WERI-Rb-1 (cell line): ENCODE measurements at regions not wholly inside any gene's neighbourhood (a gene's known extent, or its start where the extent isn't known, plus 50 kb on each side); places are given as distances from the start of the nearest gene placed in this dataset.

ENCODE experiments used
- DNase-seq: peaks from one replicate; pipeline ENCODE4 v3.0.0-alpha.2; 2020
- H3K27ac ChIP-seq: fragments of 250-450 bp; sonication (Bioruptor Pico); 2 replicates; pipeline ENCODE4 v1.5.1; 2020; ENCODE audit warnings: mild to moderate bottlenecking, moderate library complexity
- H3K27me3 ChIP-seq: fragments of 250-450 bp; sonication (Bioruptor Pico); 2 replicates; pipeline ENCODE4 v1.5.1; 2021; ENCODE audit warnings: mild to moderate bottlenecking, low read depth, moderate library complexity; ENCODE audit not compliant: insufficient read depth, severe bottlenecking
- H3K36me3 ChIP-seq: fragments of 250-450 bp; sonication (Bioruptor Pico); 2 replicates; pipeline ENCODE4 v1.5.1; 2020; ENCODE audit warnings: mild to moderate bottlenecking, moderate library complexity
- H3K4me3 ChIP-seq: 2 replicates; pipeline ENCODE4 v1.5.1; 2011; ENCODE audit warnings: low read depth, mild to moderate bottlenecking, control low read depth, low read length
- H3K9me3 ChIP-seq: fragments of 250-450 bp; sonication (Bioruptor Pico); 2 replicates; pipeline ENCODE4 v1.5.1; 2021; ENCODE audit warnings: mild to moderate bottlenecking, moderate library complexity; ENCODE audit not compliant: severe bottlenecking
- TF ChIP-seq, protein P1 (sequence below): IDR thresholded peaks from 2 replicates; pipeline ENCODE4 v1.5.1; 2011; ENCODE audit warnings: low read depth, mild to moderate bottlenecking, control low read depth, inconsistent platforms, low read length

DNA sequence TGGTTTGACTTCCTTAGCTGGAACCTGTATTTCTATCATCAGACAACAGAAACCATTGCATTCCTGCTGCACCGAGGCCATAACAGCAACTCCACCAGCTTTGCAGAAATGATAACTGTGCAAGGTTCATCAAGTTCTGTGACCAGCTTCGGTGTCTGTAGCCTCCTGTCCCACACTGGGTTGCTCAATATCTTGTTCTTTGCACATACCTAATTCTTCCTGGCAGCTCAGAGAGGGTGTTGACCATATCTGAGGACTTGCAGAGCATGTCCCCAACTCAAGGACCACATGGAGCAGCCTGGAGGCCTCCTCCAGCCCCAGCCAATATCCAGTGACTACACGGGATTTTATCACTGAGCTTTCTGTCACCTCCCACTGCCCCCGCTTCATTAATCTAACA lies 59.3 kb upstream of the SCAF8 start:
- H3K9me3 ChIP-seq, result no peaks in the 10 kb centered on the region
- H3K27me3 ChIP-seq, result no peaks in the 10 kb centered on the region

DNA sequence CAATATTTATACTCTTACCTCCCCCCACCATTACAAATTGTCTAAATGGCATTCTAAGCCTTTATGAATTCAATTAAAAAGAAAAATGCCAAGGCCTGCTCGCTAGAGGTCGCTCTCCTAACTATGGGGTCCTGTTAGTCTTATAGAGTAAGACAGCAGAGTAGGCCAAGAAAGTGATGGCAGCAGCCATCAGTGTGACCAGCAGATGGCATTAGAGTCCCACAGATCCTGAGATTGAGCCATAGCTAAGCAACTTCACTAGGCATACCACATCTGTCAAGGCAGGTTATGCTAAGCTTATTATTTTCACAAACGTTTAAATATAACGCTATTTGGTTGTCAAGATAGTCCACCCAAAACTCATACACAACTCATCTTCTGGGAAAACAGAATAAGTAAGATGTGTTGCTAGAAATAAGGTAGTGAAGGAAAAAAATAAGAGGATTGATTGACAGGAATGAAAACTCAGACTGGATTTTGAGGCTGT lies 57.6 kb upstream of the SCAF8 start:
- Histone ChIP-seq H3K27ac (no peak overlapping the region), H3K4me3 (no peak overlapping the region), H3K9me3 (no peaks in the 10 kb centered on the region), H3K36me3 (no peaks in the 10 kb centered on the region), H3K27me3 (no peaks in the 10 kb centered on the region)
- peak; percentile 89 for DNase-seq
- TF ChIP-seq, protein P1, sequence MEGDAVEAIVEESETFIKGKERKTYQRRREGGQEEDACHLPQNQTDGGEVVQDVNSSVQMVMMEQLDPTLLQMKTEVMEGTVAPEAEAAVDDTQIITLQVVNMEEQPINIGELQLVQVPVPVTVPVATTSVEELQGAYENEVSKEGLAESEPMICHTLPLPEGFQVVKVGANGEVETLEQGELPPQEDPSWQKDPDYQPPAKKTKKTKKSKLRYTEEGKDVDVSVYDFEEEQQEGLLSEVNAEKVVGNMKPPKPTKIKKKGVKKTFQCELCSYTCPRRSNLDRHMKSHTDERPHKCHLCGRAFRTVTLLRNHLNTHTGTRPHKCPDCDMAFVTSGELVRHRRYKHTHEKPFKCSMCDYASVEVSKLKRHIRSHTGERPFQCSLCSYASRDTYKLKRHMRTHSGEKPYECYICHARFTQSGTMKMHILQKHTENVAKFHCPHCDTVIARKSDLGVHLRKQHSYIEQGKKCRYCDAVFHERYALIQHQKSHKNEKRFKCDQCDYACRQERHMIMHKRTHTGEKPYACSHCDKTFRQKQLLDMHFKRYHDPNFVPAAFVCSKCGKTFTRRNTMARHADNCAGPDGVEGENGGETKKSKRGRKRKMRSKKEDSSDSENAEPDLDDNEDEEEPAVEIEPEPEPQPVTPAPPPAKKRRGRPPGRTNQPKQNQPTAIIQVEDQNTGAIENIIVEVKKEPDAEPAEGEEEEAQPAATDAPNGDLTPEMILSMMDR, result peak; percentile 94

More for the DNA sequence above, 59.3 kb upstream of the SCAF8 start:
- Histone ChIP-seq H3K27ac (no peak overlapping the region), H3K4me3 (no peak overlapping the region), H3K36me3 (no peaks in the 10 kb centered on the region)
- TF ChIP-seq, protein P1, result no peak
- no peak for DNase-seq

DNA sequence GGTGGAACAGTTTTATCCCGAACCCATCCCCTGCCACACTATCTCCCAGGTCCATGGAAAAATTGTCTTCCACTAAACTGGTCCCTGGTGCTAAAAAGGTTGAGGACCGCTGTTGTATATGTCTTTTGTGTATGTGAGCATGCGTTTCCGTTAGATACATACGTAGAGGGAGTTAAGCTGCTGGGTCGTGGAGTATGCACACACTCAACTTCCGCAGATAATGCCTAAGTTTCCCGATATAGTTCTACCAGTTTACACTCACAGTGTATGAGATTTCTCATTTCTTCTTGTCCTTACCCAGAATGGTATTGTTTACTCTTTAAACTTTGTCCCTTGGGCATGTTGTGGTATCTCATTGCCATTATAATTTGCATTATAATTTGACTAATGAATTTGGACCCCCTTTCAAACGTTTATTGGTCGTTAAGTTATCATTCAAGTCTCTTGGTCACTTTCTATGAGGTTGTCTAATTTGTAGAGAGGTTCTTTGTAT lies 50.5 kb upstream of the SCAF8 start:
- Histone ChIP-seq H3K9me3 (no peaks in the 10 kb centered on the region), H3K4me3 (no peak overlapping the region), H3K27ac (no peak overlapping the region), H3K36me3 (no peaks in the 10 kb centered on the region), H3K27me3 (no peaks in the 10 kb centered on the region)
- TF ChIP-seq, protein P1, result no peak
- DNase-seq, result no peak
